ENCODE measurements at regions not wholly inside any gene's neighbourhood (a gene's known extent, or its start where the extent isn't known, plus 50 kb on each side); places are given as distances from the start of the nearest gene placed in this dataset.

GRCh38 chr17:72344613-72345012 lies 223.8 kb downstream of the SOX9 start:
- no peak for DNase-seq

- no peak for DNase-seq
Measured at GRCh38 chr17:72345088-72345487, 224.3 kb downstream of the SOX9 start.

DNA sequence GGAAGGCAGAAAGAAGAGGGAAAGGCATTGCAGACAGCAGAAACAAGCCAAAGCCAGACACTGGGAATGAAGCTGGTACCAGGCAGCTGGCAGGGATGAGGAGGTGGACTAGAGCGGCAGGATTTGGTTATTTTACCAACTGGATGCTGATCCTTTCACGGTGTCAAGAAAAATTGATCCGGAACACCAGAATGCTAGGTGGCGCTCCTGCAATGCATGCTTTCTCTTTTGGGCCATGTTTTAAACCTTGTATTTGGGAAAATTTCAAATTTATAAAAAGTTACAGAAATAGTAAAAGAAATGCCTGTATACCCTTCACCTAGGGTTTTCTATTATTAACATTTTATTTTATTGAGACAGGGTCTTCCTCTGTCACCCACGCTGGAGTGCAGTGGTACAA lies 224.7 kb downstream of the SOX9 start:
- DNase-seq = no peak

DNA sequence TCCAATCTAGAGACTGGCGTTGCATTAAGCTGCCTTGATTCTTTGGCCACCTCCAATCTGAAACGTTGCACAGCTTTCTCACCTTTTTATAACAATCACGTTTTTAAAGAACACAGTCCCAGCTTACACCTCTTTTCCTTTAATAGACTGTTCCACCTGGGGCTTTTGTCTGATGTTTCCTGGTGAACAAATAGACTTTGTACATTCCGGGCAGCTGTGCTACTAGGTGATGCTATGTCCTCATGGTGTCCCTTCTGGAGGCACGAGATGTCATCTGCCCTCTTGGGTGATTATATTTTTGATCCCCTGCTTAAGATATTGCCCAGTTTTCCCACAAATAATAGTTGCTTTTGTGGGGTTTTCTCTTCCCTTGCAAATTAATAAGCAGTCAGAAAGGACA lies 225.5 kb downstream of the SOX9 start:
- no peak for DNase-seq

- DNase-seq = no peak
Measured at GRCh38 chr17:72349011-72349410, 228.2 kb downstream of the SOX9 start.

GRCh38 chr17:72349491-72349995 lies 228.7 kb downstream of the SOX9 start:
- DNase-seq = no peak

DNA sequence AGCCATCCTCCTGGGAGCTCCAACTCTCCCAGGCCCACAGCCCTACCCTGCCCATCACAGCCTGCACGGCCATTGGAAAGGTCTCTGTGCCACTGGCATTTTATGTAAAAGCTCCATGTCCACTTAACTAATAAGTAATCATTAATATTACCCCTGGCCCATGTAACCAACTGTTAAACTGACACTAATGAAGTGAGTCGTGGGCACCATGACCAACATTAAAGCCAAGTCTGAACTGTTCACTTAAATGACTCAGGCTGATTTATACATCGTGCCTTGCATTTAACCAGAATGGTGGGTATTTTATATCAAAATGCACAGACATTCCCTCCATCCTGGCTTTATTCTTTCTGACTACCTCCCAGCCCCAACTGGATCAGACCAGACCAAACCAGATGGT lies 229.3 kb downstream of the SOX9 start:
- no peak for DNase-seq

DNA sequence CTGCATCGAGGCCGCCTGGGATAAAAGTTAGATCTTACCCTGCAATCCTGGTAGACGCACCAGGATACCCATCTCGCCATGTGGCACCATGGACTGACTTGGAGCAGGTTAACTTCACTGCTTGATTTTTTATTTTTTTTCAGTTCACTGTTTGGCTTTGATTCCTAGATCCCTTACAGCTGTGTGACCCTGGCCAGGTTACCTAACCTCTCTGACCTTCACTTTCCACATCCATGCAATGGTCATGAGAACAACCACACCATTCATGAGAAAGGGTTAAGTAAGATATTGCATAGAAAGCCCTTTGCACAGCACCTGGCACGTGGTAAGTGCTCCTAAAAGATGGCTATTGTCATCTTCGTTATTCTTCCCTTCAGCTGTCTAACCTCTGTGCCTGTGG lies 230.5 kb downstream of the SOX9 start:
- DNase-seq = no peak

- no peak for DNase-seq
Measured at GRCh38 chr17:72351884-72352346, 231.1 kb downstream of the SOX9 start.

DNA sequence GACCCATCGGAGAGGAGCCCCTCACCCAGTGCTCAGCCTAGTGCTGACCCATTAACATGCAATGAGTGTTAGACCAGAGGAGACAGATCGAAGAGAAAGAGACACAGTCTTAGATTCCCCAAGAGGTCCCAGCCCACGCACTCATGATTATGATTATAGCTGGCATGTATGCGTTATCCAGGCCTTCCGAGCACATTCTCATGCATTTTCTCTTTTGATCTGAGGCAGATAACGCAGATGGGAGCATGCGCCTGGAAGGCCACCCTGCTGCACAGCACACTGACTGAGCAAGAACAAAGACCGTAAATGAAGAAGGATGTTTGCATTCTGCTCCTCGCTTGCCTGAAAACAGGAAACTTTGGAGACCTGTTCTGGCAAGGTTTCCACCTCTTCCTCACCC lies 232.7 kb downstream of the SOX9 start:
- no peak for DNase-seq

GRCh38 chr17:72354071-72354470 lies 233.3 kb downstream of the SOX9 start:
- DNase-seq = no peak

DNA sequence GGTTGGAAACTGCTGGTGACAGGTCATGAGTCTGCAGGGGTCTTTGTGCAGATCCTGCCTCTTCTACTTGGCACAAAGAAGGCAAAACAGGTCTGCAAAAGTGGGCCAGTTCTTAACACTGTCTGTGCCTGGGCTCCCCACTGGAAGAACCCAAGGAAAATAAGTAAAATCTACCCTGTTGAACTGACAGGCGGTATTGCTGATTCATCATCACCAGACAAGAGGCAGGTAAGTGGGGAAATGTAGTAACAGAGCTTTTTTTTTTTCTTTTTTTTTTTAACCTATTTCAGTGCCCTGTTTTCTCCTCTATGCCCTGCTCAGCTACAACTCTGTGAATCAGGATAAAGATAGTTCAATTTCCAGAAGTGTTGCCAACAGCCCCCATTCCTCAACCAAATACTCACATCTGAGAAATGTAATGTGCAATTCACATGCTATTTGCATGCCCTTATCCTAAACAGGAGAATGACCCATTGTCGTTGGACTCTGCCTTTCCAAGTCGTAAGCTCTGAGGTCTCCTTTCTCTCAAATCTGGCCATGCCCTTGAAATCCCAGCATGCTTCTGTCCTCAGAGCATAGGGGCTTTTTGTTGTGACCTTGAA lies 237.0 kb downstream of the SOX9 start:
- DNase-seq = peak; percentile 36

- DNase-seq = peak; percentile 90
Measured at GRCh38 chr17:72358465-72358864, 237.6 kb downstream of the SOX9 start.

DNA sequence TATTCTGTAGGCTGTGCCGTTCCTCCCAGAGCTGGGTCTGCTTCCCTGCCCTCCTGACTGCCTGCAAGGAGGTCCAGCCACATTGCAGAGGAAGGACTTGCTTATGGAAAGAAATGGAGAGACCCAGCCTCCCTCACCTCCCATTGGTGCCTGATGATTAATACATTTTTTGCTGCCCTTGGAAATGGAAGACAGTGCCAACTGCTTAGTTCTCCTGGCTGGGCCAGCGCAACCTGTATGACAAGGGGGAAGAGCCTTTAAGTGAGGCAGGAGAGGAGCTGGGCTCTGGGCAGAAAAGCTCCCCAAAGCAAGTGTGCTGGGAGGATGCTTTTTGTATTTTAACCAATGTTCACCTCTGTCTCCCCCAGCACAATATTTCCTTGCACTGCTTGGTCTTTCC lies 238.5 kb downstream of the SOX9 start:
- peak; percentile 11 for DNase-seq

DNA sequence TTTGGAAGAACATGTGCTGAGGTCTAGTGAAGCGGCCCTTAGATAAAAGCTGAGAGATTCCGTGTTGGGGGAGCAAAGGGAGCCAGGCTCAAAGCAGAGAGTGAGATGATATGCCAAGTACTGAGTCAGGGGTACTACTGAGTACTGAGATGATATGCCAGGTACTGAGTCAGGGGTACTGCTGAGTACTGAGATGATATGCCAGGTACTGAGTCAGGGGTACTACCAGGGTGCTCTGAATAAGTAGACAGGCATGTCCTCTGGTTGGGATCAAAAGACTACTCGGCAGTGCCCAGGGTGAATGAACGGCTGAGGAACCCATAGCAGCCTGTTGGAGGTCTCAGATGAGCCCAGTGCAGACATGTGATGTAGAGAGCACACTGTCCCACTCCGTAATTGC lies 239.0 kb downstream of the SOX9 start:
- DNase-seq = no peak

DNA sequence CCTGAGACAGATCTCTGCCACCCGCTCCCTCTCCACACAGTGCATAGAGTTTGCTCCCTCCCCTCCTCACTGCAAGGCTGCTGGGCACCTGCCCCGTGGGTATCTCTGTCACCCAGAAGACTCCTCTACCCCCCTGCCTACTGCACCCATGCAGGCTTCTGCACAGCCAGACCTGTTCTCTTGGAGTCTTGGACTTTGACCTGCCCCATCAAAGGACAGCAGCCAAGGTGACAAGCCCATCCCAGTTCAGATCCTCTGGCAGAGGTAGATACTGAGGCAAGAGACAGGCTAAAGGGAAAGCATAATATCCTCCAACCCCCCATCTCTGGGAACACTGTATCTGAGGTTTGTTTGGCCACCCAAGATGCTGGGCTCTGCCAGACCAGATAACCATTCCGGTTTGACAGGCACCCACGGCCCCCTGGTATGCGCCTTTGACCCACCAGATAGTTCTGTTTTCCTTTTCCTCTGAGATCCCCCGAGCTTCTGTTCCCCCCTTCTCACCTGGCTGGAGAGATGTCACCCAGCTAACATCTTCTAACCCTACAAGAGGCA lies 239.6 kb downstream of the SOX9 start:
- DNase-seq = no peak

- DNase-seq = peak; percentile 41
Measured at GRCh38 chr17:72361892-72362291, 241.1 kb downstream of the SOX9 start.

- DNase-seq = peak; percentile 87
Measured at GRCh38 chr17:72362376-72363088, 241.7 kb downstream of the SOX9 start.

DNA sequence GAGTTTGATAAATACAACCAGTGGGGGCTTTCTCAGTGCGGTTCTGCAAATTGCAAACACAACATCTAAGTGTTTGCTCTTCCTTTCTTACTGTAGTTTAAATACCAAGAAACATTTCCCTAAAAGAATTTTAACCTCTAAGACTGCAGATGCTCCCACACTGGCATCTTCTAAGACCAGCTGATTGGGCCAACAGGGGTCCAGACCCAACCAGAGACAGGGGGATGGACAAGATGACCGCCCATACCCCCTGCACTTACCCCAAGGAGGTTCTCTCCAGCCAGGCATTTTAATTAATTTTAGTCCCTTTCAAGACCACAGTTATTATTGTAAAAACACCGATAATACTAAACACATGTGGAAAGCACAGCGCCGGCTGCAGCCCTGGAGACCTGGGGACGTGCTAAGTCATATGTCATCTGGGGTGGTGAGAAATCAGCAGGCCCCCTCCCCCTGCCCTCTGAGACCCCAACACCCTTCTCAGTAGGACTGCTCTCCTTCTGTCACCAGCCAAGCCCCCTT lies 242.3 kb downstream of the SOX9 start:
- DNase-seq = peak; percentile 12

DNA sequence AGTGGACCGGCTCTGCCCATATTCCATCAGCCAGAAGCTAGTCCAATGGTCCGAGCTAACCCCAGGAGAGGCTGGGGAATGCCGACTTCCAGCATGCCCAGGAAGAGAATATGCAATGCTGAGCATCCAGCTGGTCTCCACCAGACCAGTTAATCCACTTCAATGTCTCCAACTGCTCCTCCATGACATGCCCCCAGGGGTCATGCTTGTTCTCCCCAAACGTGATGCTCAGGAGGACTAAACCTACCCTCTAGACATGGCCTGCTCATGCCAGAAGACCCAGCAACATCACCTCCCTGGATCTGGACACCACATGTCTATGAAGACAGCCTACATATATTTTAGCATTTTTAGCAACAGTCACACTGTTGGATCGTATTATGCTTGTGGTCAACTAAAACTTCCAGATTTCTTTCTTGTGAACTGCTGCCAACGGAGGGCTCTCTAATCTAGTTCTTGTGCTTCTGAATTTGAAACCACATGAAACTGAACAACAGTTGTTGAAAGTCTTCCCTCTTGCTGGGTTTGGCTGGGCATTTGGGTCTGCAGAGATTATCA lies 245.1 kb downstream of the SOX9 start:
- no peak for DNase-seq

GRCh38 chr17:72366626-72367025 lies 245.8 kb downstream of the SOX9 start:
- DNase-seq = no peak

GRCh38 chr17:72368191-72368590 lies 247.4 kb downstream of the SOX9 start:
- DNase-seq = no peak

GRCh38 chr17:72369366-72369765 lies 248.5 kb downstream of the SOX9 start:
- DNase-seq = no peak

GRCh38 chr17:72370819-72371218 lies 250.0 kb downstream of the SOX9 start:
- DNase-seq = peak; percentile 73

All from EL (cell line).